Neural progenitor cell (in vitro differentiated cells): ENCODE measurements at regions not wholly inside any gene's neighbourhood (a gene's known extent, or its start where the extent isn't known, plus 50 kb on each side); places are given as distances from the start of the nearest gene placed in this dataset.

Experiments
- CTCF ChIP-seq: fragments of 200-600 bp; sonication (generic); IDR thresholded peaks from 2 replicates; pipeline ENCODE4 v1.5.1; 2017; ENCODE audit warnings: antibody characterized with exemption, mild to moderate bottlenecking
- EZH2 ChIP-seq: fragments of 200-600 bp; sonication (generic); IDR thresholded peaks from 2 replicates; pipeline ENCODE4 v1.6.1; 2017; ENCODE audit warnings: antibody characterized with exemption, mild to moderate bottlenecking, moderate library complexity

- TF ChIP-seq CTCF = no peak
- no peak for TF ChIP-seq EZH2
These were observed 129.9 kb upstream of the RGMB start for GRCh38 chr5:98643569-98643968.
